ENCODE measurements at regions not wholly inside any gene's neighbourhood (a gene's known extent, or its start where the extent isn't known, plus 50 kb on each side); places are given as distances from the start of the nearest gene placed in this dataset.
A peak's percentile ranks its signal among the peaks of the same experiment; 100 is the strongest.
"Not testable (repeated sequence)": the region's sequence is repeated elsewhere in the genome, so short reads cannot be mapped to it uniquely, and the experiment has no call there.

DNA sequence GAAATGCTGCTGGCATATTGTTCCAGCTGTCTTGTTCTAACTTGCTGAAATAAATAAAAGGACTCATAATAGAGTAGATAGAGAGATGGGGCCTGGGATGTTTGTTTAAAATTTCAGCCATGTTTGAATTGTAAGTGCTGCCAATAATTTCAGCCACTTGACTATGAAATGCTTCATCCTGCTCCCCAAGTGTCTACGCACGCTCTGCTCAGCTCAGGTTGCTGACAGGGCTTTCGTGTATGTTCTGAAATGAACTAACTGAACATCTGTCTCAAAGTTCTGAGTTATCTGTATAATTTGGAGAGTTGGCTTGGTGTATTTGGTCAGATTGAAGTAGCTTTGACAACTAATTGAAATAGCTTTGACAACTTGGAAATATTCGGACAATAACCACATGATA is 387.8 kb downstream of the BMP2 start:
- TF ChIP-seq, protein P1, sequence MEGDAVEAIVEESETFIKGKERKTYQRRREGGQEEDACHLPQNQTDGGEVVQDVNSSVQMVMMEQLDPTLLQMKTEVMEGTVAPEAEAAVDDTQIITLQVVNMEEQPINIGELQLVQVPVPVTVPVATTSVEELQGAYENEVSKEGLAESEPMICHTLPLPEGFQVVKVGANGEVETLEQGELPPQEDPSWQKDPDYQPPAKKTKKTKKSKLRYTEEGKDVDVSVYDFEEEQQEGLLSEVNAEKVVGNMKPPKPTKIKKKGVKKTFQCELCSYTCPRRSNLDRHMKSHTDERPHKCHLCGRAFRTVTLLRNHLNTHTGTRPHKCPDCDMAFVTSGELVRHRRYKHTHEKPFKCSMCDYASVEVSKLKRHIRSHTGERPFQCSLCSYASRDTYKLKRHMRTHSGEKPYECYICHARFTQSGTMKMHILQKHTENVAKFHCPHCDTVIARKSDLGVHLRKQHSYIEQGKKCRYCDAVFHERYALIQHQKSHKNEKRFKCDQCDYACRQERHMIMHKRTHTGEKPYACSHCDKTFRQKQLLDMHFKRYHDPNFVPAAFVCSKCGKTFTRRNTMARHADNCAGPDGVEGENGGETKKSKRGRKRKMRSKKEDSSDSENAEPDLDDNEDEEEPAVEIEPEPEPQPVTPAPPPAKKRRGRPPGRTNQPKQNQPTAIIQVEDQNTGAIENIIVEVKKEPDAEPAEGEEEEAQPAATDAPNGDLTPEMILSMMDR (conservative IDR thresholded peaks at IDR 0.05; ENCODE audit: low read depth, low read length) = no peak
- no peak overlapping the region for H3K4me3 ChIP-seq (ENCODE audit: low read length)
- no peak for DNase-seq (ENCODE audit: low read depth)

DNA sequence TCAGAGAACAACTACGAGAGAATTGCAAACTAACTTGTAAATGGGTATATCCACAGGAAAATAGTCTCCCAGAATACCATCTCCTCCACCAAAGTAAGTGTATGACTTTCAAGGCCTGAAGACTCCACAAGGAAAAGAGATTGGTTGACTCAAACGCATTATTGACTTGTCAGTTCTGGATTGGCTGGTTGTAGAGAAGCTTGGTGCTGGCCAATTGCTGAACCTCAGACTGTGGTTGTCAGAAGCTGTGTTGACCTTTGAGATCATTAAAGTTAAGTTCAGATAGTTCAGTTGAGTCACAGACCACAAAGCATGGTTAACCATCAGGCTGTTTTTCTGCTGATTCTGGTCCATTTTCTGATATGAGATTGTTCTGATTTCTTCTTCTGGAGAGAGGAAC is 388.3 kb downstream of the BMP2 start:
- TF ChIP-seq, protein P1 (conservative IDR thresholded peaks at IDR 0.05; ENCODE audit: low read depth, low read length) = no peak
- no peak overlapping the region for H3K4me3 ChIP-seq (ENCODE audit: low read length)
- DNase-seq (ENCODE audit: low read depth) = no peak

DNA sequence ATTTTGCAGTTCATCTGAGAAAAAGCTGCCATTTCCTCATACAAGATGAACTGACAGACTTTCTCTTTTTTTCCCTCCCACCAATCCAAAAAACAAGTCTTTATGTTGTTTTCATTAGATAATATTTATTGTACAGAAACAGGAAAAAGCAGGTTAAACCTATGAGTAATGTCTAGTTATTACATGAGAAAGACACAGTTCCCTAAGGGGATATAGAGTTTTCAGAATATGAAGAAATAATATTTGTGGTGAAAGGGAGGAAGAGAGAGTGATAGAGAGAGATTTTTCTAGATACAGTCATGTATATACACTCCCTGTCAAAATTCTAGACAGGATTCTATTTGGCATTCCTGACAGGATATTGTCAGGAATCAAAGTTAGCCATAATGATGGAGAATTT is 392.4 kb downstream of the BMP2 start:
- no peak for DNase-seq (ENCODE audit: low read depth)
- TF ChIP-seq, protein P1 (conservative IDR thresholded peaks at IDR 0.05; ENCODE audit: low read depth, low read length) = no peak
- no peak overlapping the region for H3K4me3 ChIP-seq (ENCODE audit: low read length)

- DNase-seq (ENCODE audit: low read depth) = no peak
Measured at GRCh38 chr20:7161690-7162089, 394.2 kb downstream of the BMP2 start.

DNA sequence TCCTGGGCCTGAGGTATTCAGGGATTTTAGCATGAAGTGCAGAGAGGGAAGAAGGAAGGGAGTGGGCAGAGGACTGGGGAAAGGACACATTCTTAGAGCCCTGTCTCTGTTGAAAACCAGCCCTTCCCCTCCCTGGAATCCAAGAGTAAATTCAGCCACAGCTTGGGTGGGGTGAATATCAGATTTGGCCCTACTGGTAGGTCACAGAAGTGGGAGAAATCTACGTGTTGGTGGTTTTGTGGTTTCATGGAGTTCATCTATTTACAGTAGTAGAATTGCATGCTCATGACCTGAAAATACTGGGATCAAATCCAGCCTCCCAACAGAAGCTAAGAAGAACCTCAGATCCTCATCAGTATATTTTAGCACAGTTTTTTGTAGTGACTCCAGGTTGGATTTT is 404.4 kb downstream of the BMP2 start:
- no peak overlapping the region for H3K4me3 ChIP-seq (ENCODE audit: low read length)
- DNase-seq (ENCODE audit: low read depth) = peak; percentile 54
- TF ChIP-seq, protein P1 (conservative IDR thresholded peaks at IDR 0.05; ENCODE audit: low read depth, low read length) = no peak

More at GRCh38 chr20:7161690-7162089, 394.2 kb downstream of the BMP2 start:
- no peak overlapping the region for H3K4me3 ChIP-seq (ENCODE audit: low read length)
- TF ChIP-seq, protein P1 (conservative IDR thresholded peaks at IDR 0.05; ENCODE audit: low read depth, low read length) = peak; percentile 70

DNA sequence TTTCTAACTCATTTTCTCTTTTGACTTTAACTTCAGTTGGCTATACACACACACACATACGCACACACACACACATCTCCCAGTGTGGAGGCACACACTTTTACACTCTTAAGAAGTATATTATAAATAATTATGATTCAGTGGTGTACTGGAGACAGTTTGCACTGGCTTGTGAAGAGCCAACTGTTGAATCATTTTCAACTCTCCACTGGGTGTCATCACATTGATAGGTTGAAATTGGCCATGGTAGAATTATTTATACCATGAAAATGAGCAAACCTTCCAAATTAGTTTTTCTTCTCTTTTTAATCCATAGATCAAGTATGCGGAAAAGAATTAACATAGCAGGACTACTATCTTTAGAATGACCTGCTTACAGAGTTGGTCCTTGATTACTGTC is 407.1 kb downstream of the BMP2 start:
- no peak for DNase-seq (ENCODE audit: low read depth)
- TF ChIP-seq, protein P1 (conservative IDR thresholded peaks at IDR 0.05; ENCODE audit: low read depth, low read length) = no peak
- no peak overlapping the region for H3K4me3 ChIP-seq (ENCODE audit: low read length)

- not testable (repeated sequence) for H3K4me3 ChIP-seq (ENCODE audit: low read length); DNase-seq (ENCODE audit: low read depth)
Measured at GRCh38 chr20:7175827-7176226, 408.3 kb downstream of the BMP2 start.

- TF ChIP-seq, protein P1 (conservative IDR thresholded peaks at IDR 0.05; ENCODE audit: low read depth, low read length) = no peak
Measured at GRCh38 chr20:7178004-7178403, 410.5 kb downstream of the BMP2 start.

More at GRCh38 chr20:7178004-7178403, 410.5 kb downstream of the BMP2 start:
- H3K4me3 ChIP-seq (ENCODE audit: low read length) = no peak overlapping the region
- DNase-seq (ENCODE audit: low read depth) = no peak

Data from retinal pigment epithelial cell (primary cell).